ENCODE measurements at regions not wholly inside any gene's neighbourhood (a gene's known extent, or its start where the extent isn't known, plus 50 kb on each side); places are given as distances from the start of the nearest gene placed in this dataset.

DNA sequence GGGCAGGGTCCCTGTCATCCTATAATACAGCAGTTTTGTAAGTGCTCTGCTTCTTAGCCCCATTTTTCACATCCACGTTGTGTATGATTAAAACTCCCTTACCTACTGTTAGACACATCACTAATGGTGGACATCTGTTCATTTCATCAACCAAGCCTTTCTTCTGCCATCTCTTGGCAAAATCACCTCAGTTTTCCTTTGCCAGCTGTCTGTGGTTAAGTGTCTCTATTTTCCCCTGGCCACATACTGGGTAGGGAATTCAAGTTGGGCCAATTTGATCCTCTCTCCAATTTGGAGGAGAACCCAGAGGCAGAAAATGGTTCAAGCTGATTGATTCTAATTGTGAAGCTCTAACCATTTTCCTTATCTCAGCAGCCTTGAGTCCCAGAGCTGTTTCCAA is 436.1 kb downstream of the PCDH7 start:
- TF ChIP-seq, protein P1, sequence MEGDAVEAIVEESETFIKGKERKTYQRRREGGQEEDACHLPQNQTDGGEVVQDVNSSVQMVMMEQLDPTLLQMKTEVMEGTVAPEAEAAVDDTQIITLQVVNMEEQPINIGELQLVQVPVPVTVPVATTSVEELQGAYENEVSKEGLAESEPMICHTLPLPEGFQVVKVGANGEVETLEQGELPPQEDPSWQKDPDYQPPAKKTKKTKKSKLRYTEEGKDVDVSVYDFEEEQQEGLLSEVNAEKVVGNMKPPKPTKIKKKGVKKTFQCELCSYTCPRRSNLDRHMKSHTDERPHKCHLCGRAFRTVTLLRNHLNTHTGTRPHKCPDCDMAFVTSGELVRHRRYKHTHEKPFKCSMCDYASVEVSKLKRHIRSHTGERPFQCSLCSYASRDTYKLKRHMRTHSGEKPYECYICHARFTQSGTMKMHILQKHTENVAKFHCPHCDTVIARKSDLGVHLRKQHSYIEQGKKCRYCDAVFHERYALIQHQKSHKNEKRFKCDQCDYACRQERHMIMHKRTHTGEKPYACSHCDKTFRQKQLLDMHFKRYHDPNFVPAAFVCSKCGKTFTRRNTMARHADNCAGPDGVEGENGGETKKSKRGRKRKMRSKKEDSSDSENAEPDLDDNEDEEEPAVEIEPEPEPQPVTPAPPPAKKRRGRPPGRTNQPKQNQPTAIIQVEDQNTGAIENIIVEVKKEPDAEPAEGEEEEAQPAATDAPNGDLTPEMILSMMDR (IDR thresholded peaks at IDR 0.05), result no peak
- TF ChIP-seq POLR2AphosphoS5 (IDR thresholded peaks at IDR 0.05) (no peak), POLR2A (IDR thresholded peaks at IDR 0.05) (no peak)
